ENCODE measurements at regions not wholly inside any gene's neighbourhood (a gene's known extent, or its start where the extent isn't known, plus 50 kb on each side); places are given as distances from the start of the nearest gene placed in this dataset.

DNA sequence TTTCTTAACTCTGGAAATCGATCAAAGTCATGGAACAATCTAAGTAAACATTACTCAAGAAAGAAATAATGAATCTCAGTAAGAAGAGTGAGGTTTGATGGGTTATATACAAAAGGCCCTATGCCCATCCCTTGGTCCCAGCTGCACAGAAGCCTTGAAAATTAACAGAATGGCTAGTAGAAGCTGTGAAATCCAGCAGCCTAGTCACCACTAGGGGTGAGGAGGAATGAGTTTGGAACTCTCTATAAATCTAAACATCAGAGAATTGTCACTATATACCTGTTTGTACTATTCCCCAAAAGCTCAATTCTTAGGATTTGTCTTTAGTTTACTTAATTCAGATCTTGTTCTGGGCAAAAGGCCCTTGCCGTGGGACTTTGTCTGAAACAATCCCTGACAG is 313.9 kb upstream of the GRID2 start:
- DNase-seq (no peak), ATAC-seq (ENCODE audit: poor library complexity) (no peak)
- intact Hi-C loops (cut with DNase I, micrococcal nuclease) = no loop called here

DNA sequence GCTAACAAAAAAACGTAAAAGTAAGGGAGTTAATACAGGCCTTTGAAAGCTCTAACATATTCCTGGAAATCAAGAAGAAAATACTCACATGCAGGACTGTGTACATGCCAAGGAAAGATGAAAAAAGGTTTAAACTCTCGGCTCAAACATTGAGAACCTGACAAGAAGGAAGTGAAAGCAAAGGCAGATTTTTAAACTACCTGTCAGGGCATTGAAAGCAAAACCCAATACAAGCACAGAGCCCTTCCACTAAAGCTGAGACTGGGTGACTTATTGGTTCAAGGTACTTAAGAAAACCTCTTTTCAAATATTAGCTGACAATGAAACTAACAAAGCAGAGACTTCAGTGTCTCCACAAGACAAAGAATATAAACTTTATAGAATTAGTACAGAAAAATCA is 313.0 kb upstream of the GRID2 start:
- ATAC-seq (ENCODE audit: poor library complexity) = no peak
- no peaks in the 10 kb centered on the region for H3K27me3 ChIP-seq (ENCODE audit: control insufficient read depth in 1 of 2, insufficient read depth in 2 of 2, low read length in 2 of 2)
- no peaks in the 10 kb centered on the region for H3K4me1 ChIP-seq (ENCODE audit: insufficient read depth, low read length)
- H3K36me3 Mint-ChIP-seq (ENCODE audit: low read depth) = no peaks in the 10 kb centered on the region
- H3K27me3 Mint-ChIP-seq = no peaks in the 10 kb centered on the region
- CTCF ChIA-PET = no interaction called here
- POLR2A ChIA-PET = no interaction called here
- no peak for DNase-seq
- peaks cover 0 to 8% of the 10 kb centered on the region in 2 experiments for H3K9me3 ChIP-seq (ENCODE audit: control insufficient read depth in 1 of 2, insufficient read depth in 1 of 2, low read length in 2 of 2)
- no peak overlapping the region for H3K27ac Mint-ChIP-seq
- H3K27ac ChIP-seq (ENCODE audit: low read depth in 1 of 2, low read length in 2 of 2) = no peak overlapping the region
- peaks cover 3% of the 10 kb centered on the region for H3K9me3 Mint-ChIP-seq
- H3K4me3 Mint-ChIP-seq = no peak overlapping the region
- intact Hi-C loops (cut with DNase I, micrococcal nuclease) = no loop called here
- no peak overlapping the region for H3K4me3 ChIP-seq (ENCODE audit: low read length)
- H3K4me1 Mint-ChIP-seq (ENCODE audit: low read depth) = no peaks in the 10 kb centered on the region
- TF ChIP-seq, protein P1, sequence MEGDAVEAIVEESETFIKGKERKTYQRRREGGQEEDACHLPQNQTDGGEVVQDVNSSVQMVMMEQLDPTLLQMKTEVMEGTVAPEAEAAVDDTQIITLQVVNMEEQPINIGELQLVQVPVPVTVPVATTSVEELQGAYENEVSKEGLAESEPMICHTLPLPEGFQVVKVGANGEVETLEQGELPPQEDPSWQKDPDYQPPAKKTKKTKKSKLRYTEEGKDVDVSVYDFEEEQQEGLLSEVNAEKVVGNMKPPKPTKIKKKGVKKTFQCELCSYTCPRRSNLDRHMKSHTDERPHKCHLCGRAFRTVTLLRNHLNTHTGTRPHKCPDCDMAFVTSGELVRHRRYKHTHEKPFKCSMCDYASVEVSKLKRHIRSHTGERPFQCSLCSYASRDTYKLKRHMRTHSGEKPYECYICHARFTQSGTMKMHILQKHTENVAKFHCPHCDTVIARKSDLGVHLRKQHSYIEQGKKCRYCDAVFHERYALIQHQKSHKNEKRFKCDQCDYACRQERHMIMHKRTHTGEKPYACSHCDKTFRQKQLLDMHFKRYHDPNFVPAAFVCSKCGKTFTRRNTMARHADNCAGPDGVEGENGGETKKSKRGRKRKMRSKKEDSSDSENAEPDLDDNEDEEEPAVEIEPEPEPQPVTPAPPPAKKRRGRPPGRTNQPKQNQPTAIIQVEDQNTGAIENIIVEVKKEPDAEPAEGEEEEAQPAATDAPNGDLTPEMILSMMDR (IDR thresholded peaks at IDR 0.05) = no peak
- no peaks in the 10 kb centered on the region for H3K36me3 ChIP-seq (ENCODE audit: insufficient read depth, low read length)

More for the DNA sequence above, 313.9 kb upstream of the GRID2 start:
- no peaks in the 10 kb centered on the region for H3K36me3 Mint-ChIP-seq (ENCODE audit: low read depth)
- no peak overlapping the region for H3K4me3 ChIP-seq (ENCODE audit: low read length)
- H3K27me3 ChIP-seq (ENCODE audit: control insufficient read depth in 1 of 2, insufficient read depth in 2 of 2, low read length in 2 of 2) = no peaks in the 10 kb centered on the region
- no peaks in the 10 kb centered on the region for H3K27me3 Mint-ChIP-seq
- H3K27ac Mint-ChIP-seq = no peak overlapping the region
- POLR2A ChIA-PET = no interaction called here
- H3K9me3 ChIP-seq (ENCODE audit: control insufficient read depth in 1 of 2, insufficient read depth in 1 of 2, low read length in 2 of 2) = peaks cover 0 to 8% of the 10 kb centered on the region in 2 experiments
- no peaks in the 10 kb centered on the region for H3K4me1 Mint-ChIP-seq (ENCODE audit: low read depth)
- CTCF ChIA-PET = no interaction called here
- no peak overlapping the region for H3K27ac ChIP-seq (ENCODE audit: low read depth in 1 of 2, low read length in 2 of 2)
- no peaks in the 10 kb centered on the region for H3K4me1 ChIP-seq (ENCODE audit: insufficient read depth, low read length)
- peaks cover 3% of the 10 kb centered on the region for H3K9me3 Mint-ChIP-seq
- TF ChIP-seq, protein P1 (IDR thresholded peaks at IDR 0.05) = no peak
- no peaks in the 10 kb centered on the region for H3K36me3 ChIP-seq (ENCODE audit: insufficient read depth, low read length)
- H3K4me3 Mint-ChIP-seq = no peak overlapping the region

DNA sequence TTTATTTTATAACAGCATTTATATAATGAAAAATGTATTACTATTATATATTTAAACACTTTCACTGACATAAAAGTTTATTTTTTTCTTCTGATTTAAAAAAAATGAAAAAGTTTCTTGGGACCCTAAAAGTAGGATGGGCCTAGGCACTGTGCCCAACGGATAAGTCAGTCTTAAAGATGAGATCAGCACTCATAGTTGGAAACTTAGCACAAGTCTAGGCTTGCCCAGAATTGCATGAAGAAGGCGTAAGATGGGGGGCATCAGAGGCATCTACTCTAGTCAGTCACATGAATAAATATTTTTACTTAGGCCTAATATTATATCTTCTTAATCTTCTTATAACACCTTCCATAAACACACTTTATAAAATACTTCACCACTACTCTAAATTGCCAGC is 306.7 kb upstream of the GRID2 start:
- intact Hi-C loops (cut with DNase I, micrococcal nuclease) = no loop called here
- H3K27me3 ChIP-seq (ENCODE audit: control insufficient read depth in 1 of 2, insufficient read depth in 2 of 2, low read length in 2 of 2) = no peaks in the 10 kb centered on the region
- POLR2A ChIA-PET = no interaction called here

More for the DNA sequence above, 306.7 kb upstream of the GRID2 start:
- DNase-seq (no peak), ATAC-seq (ENCODE audit: poor library complexity) (no peak)
- Histone ChIP-seq H3K4me3 (ENCODE audit: low read length) (no peak overlapping the region), H3K9me3 (ENCODE audit: control insufficient read depth in 1 of 2, insufficient read depth in 1 of 2, low read length in 2 of 2) (peaks cover 4 to 10% of the 10 kb centered on the region in 2 experiments), H3K27ac (ENCODE audit: low read depth in 1 of 2, low read length in 2 of 2) (no peak overlapping the region), H3K4me1 (ENCODE audit: insufficient read depth, low read length) (no peaks in the 10 kb centered on the region), H3K36me3 (ENCODE audit: insufficient read depth, low read length) (no peaks in the 10 kb centered on the region)
- CTCF ChIA-PET = no interaction called here
- TF ChIP-seq, protein P1 (IDR thresholded peaks at IDR 0.05) = no peak
- H3K36me3 Mint-ChIP-seq (ENCODE audit: low read depth) = no peaks in the 10 kb centered on the region
- H3K27ac Mint-ChIP-seq = no peak overlapping the region
- H3K4me3 Mint-ChIP-seq = no peak overlapping the region
- no peaks in the 10 kb centered on the region for H3K27me3 Mint-ChIP-seq
- H3K4me1 Mint-ChIP-seq (ENCODE audit: low read depth) = no peaks in the 10 kb centered on the region
- H3K9me3 Mint-ChIP-seq = peaks cover 8% of the 10 kb centered on the region

All from CD4-positive, alpha-beta T cell (primary cell).